ENCODE measurements at regions not wholly inside any gene's neighbourhood (a gene's known extent, or its start where the extent isn't known, plus 50 kb on each side); places are given as distances from the start of the nearest gene placed in this dataset.

DNA sequence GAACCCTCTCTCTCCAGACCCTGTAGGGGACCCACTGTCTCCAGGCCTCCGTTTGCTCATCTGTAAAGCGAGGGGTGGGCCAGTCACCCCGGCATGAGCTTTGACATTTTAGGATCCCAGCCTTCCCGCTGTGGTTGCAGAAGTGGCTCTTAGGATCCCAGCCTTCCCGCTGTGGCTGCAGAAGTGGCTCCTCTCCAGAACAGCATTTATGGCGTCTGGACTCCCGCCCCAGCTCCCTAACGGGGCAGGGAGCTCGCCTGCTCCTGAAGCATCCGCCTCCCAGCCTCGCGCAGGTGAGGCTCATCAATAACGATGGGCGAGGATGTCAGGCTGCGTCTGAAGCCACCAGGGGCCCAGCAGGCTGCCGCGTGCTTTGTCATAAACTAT lies 222.3 kb upstream of the TNRC6C start:
- TF ChIP-seq, protein P1, sequence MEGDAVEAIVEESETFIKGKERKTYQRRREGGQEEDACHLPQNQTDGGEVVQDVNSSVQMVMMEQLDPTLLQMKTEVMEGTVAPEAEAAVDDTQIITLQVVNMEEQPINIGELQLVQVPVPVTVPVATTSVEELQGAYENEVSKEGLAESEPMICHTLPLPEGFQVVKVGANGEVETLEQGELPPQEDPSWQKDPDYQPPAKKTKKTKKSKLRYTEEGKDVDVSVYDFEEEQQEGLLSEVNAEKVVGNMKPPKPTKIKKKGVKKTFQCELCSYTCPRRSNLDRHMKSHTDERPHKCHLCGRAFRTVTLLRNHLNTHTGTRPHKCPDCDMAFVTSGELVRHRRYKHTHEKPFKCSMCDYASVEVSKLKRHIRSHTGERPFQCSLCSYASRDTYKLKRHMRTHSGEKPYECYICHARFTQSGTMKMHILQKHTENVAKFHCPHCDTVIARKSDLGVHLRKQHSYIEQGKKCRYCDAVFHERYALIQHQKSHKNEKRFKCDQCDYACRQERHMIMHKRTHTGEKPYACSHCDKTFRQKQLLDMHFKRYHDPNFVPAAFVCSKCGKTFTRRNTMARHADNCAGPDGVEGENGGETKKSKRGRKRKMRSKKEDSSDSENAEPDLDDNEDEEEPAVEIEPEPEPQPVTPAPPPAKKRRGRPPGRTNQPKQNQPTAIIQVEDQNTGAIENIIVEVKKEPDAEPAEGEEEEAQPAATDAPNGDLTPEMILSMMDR (IDR thresholded peaks at IDR 0.05), result no peak
- TF ChIP-seq ZFX (IDR thresholded peaks at IDR 0.05; ENCODE audit: borderline replicate concordance), result no peak

All from 22Rv1 (cell line).